ENCODE measurements at regions not wholly inside any gene's neighbourhood (a gene's known extent, or its start where the extent isn't known, plus 50 kb on each side); places are given as distances from the start of the nearest gene placed in this dataset.

- H3K27me3 ChIP-seq = peaks cover 0 to 20% (median 0%) of the 10 kb centered on the region in 3 donors
- no peaks in the 10 kb centered on the region for H3K36me3 ChIP-seq
- no peaks in the 10 kb centered on the region for H3K9me3 ChIP-seq
- H3K4me1 ChIP-seq = no peaks in the 10 kb centered on the region
- H3K4me3 ChIP-seq = no peak overlapping the region
- H3K27ac ChIP-seq = no peak overlapping the region
- TF ChIP-seq CTCF (IDR thresholded peaks at IDR 0.05) = no peak
- WGBS, 5 donors = 54 to 85% (median 69%) methylated on average over 3 to 9 of the region's 9 CpGs
- intact Hi-C loops (cut with DNase I; ENCODE audit: low total_unique reads) = no loop called here
- no peak for DNase-seq
Observed at GRCh38 chr14:106813477-106813823, 1287.1 kb downstream of the TMEM121 start.

- no peaks in the 10 kb centered on the region for H3K9me3 ChIP-seq
- no peaks in the 10 kb centered on the region for H3K36me3 ChIP-seq
- DNase-seq = no peak
- H3K27me3 ChIP-seq = peaks cover 0 to 6% (median 0%) of the 10 kb centered on the region in 3 donors
- WGBS, 5 donors = 85 to 94% (median 91%) methylated on average over 1 of the region's 1 CpG
- intact Hi-C loops (cut with DNase I; ENCODE audit: low total_unique reads) = no loop called here
- TF ChIP-seq POLR2AphosphoS5 (IDR thresholded peaks at IDR 0.05) = no peak
- no peak for TF ChIP-seq EP300 (IDR thresholded peaks at IDR 0.05)
- TF ChIP-seq CTCF (IDR thresholded peaks at IDR 0.05) = no peak
- TF ChIP-seq POLR2A (IDR thresholded peaks at IDR 0.05) = no peak
- no peaks in the 10 kb centered on the region for H3K4me1 ChIP-seq
- H3K27ac ChIP-seq = no peak overlapping the region
- H3K4me3 ChIP-seq = no peak overlapping the region
Observed at GRCh38 chr14:106820119-106820518, 1293.7 kb downstream of the TMEM121 start.

- no peaks in the 10 kb centered on the region for H3K4me1 ChIP-seq
- intact Hi-C loops (cut with DNase I; ENCODE audit: low total_unique reads) = no loop called here
- no peak overlapping the region for H3K4me3 ChIP-seq
- no peaks in the 10 kb centered on the region for H3K36me3 ChIP-seq
- no peak for DNase-seq
- no peaks in the 10 kb centered on the region for H3K9me3 ChIP-seq
- H3K27me3 ChIP-seq = peaks cover 0 to 6% (median 0%) of the 10 kb centered on the region in 3 donors
- no peak for TF ChIP-seq CTCF (IDR thresholded peaks at IDR 0.05)
- TF ChIP-seq POLR2A (IDR thresholded peaks at IDR 0.05) = no peak
- TF ChIP-seq EP300 (IDR thresholded peaks at IDR 0.05) = no peak
- TF ChIP-seq POLR2AphosphoS5 (IDR thresholded peaks at IDR 0.05) = no peak
- H3K27ac ChIP-seq = no peak overlapping the region
Observed at GRCh38 chr14:106821119-106821518, 1294.7 kb downstream of the TMEM121 start.

GRCh38 chr14:106822905-106823304 lies 1296.5 kb downstream of the TMEM121 start:
- H3K4me1 ChIP-seq = no peaks in the 10 kb centered on the region
- intact Hi-C loops (cut with DNase I; ENCODE audit: low total_unique reads) = no loop called here
- no peak for TF ChIP-seq EP300 (IDR thresholded peaks at IDR 0.05)
- TF ChIP-seq POLR2A (IDR thresholded peaks at IDR 0.05) = no peak
- no peak for TF ChIP-seq CTCF (IDR thresholded peaks at IDR 0.05)
- TF ChIP-seq POLR2AphosphoS5 (IDR thresholded peaks at IDR 0.05) = no peak
- no peak overlapping the region for H3K27ac ChIP-seq
- no peaks in the 10 kb centered on the region for H3K36me3 ChIP-seq
- no peak overlapping the region for H3K4me3 ChIP-seq
- H3K9me3 ChIP-seq = no peaks in the 10 kb centered on the region
- 62 to 70% (median 64%) methylated on average over 7 of the region's 7 CpGs for WGBS, 5 donors
- no peak for DNase-seq
- H3K27me3 ChIP-seq = peaks cover 0 to 6% (median 0%) of the 10 kb centered on the region in 3 donors

GRCh38 chr14:106823552-106823951 lies 1297.2 kb downstream of the TMEM121 start:
- Histone ChIP-seq H3K27me3 (peaks cover 0 to 3% (median 0%) of the 10 kb centered on the region in 3 donors), H3K27ac (no peak overlapping the region), H3K36me3 (no peaks in the 10 kb centered on the region), H3K4me3 (no peak overlapping the region), H3K9me3 (no peaks in the 10 kb centered on the region), H3K4me1 (no peaks in the 10 kb centered on the region)
- intact Hi-C loops (cut with DNase I; ENCODE audit: low total_unique reads) = no loop called here
- 61 to 89% (median 72%) methylated on average over 7 of the region's 7 CpGs for WGBS, 5 donors
- TF ChIP-seq POLR2AphosphoS5 (IDR thresholded peaks at IDR 0.05) (no peak), CTCF (IDR thresholded peaks at IDR 0.05) (no peak), EP300 (IDR thresholded peaks at IDR 0.05) (no peak), POLR2A (IDR thresholded peaks at IDR 0.05) (no peak)
- no peak for DNase-seq

Data from stomach (tissue), 8 donors.